Endothelial cell (in vitro differentiated cells): ENCODE measurements at regions not wholly inside any gene's neighbourhood (a gene's known extent, or its start where the extent isn't known, plus 50 kb on each side); places are given as distances from the start of the nearest gene placed in this dataset.

Experiments used
- DNase-seq: peaks from one replicate; pipeline ENCODE4 v3.0.0; 2021; ENCODE audit warnings: low spot score
- H3K27ac Mint-ChIP-seq: one replicate; pipeline ENCODE4 v1.8.0; 2021; ENCODE audit warnings: mixed read lengths, inconsistent platforms; ENCODE audit not compliant: unreplicated experiment
- H3K27me3 Mint-ChIP-seq: one replicate; pipeline ENCODE4 v1.8.0; 2021; ENCODE audit warnings: mild to moderate bottlenecking, moderate library complexity, mixed read lengths, inconsistent platforms; ENCODE audit not compliant: unreplicated experiment
- H3K36me3 Mint-ChIP-seq: one replicate; pipeline ENCODE4 v1.8.0; 2021; ENCODE audit warnings: mild to moderate bottlenecking, low read depth, mixed read lengths, inconsistent platforms; ENCODE audit not compliant: unreplicated experiment
- H3K4me1 Mint-ChIP-seq: one replicate; pipeline ENCODE4 v1.8.0; 2021; ENCODE audit warnings: mild to moderate bottlenecking, mixed read lengths, inconsistent platforms; ENCODE audit not compliant: unreplicated experiment
- H3K4me3 Mint-ChIP-seq: one replicate; pipeline ENCODE4 v1.8.0; 2021; ENCODE audit warnings: mild to moderate bottlenecking, mixed read lengths, inconsistent platforms; ENCODE audit not compliant: unreplicated experiment
- H3K9me3 Mint-ChIP-seq: one replicate; pipeline ENCODE4 v1.8.0; 2021; ENCODE audit warnings: mixed read lengths, inconsistent platforms; ENCODE audit not compliant: unreplicated experiment
- TF ChIP-seq, protein P1 (sequence below): fragments of 200-600 bp; sonication (generic); IDR thresholded peaks from one replicate; pipeline ENCODE4 v1.5.0; 2021; ENCODE audit warnings: antibody characterized with exemption; ENCODE audit not compliant: unreplicated experiment

DNA sequence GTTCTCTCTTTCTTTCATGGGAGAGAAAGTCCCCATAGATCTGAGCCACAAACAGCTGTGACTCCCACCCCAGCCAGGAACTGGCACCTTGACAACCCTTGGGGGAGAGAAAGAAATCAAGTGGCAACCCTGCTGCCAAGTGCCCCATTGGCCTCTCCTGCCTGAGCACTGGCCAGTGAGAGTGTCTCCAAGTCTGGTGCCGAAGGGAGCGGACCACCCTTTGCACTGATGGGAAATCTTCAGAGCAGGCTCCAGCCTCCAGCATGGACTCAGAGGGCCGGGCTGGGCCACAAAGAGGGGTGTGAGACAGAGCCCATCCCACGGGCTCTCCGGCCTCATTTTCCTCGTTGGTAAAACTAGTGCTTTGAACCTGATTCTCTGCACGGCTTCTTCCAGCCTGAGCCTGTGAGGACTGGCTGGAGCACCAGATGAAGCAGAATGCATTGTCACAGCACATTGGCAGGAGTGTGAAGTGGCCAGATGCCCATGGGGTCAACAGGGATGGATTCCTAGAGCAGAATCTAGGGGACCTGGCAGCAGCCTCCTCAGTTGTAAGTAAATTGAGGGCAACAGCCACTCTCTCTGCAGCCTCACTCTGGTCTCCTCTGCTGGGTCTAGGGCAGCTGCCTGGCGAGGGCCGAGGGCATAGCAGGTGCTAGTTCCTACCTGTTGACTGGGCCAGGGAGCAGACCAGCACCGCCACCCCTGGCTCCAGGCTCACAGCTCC, 81.4 kb downstream of the TRIM29 start:
- H3K9me3 Mint-ChIP-seq = no peaks in the 10 kb centered on the region
- TF ChIP-seq, protein P1, sequence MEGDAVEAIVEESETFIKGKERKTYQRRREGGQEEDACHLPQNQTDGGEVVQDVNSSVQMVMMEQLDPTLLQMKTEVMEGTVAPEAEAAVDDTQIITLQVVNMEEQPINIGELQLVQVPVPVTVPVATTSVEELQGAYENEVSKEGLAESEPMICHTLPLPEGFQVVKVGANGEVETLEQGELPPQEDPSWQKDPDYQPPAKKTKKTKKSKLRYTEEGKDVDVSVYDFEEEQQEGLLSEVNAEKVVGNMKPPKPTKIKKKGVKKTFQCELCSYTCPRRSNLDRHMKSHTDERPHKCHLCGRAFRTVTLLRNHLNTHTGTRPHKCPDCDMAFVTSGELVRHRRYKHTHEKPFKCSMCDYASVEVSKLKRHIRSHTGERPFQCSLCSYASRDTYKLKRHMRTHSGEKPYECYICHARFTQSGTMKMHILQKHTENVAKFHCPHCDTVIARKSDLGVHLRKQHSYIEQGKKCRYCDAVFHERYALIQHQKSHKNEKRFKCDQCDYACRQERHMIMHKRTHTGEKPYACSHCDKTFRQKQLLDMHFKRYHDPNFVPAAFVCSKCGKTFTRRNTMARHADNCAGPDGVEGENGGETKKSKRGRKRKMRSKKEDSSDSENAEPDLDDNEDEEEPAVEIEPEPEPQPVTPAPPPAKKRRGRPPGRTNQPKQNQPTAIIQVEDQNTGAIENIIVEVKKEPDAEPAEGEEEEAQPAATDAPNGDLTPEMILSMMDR = no peak
- DNase-seq = no peak
- no peaks in the 10 kb centered on the region for H3K36me3 Mint-ChIP-seq
- H3K4me1 Mint-ChIP-seq = peaks cover 14% of the 10 kb centered on the region
- no peak overlapping the region for H3K27ac Mint-ChIP-seq
- no peak overlapping the region for H3K4me3 Mint-ChIP-seq
- H3K27me3 Mint-ChIP-seq = peaks cover 8% of the 10 kb centered on the region

DNA sequence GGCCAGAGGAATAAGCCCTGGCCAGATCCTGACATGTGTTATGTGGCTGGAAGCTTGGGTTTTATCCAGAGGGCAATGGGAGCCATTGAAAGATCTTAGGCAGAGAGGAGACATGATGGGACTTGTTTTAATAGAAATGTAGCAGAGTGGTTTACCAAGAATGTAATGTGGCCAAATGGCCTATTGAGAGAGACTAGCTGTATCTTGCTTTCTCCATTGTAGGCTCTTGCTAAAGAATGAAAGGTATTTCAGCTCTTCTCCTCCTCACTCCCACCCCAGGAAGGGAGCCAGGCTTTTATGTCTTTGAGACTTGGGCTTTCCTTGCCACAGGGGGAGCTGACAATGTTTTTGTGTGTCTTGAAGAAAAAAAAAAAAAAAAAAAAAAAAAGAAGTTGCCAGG, 82.3 kb downstream of the TRIM29 start:
- Mint-ChIP-seq H3K4me1 (peaks cover 14% of the 10 kb centered on the region), H3K27me3 (peaks cover 8% of the 10 kb centered on the region), H3K36me3 (no peaks in the 10 kb centered on the region), H3K27ac (no peak overlapping the region), H3K9me3 (no peaks in the 10 kb centered on the region), H3K4me3 (no peak overlapping the region)
- TF ChIP-seq, protein P1 = no peak
- DNase-seq = no peak

DNA sequence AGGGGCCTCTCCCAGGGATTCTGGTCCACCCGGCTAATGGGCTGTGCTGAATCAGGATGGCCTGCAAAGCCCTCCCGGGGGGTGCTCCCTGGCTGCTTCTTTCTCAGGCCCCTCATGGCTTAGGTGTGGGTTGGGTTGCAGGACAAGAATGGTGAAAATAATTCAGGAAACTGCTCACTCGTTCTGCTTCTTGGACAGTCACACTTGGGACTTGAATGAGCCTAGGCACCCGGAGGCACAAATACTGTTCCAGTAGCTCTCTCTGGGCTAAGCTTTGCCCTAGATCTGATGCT, 83.2 kb downstream of the TRIM29 start:
- Mint-ChIP-seq H3K4me3 (no peak overlapping the region), H3K27ac (no peak overlapping the region), H3K9me3 (no peaks in the 10 kb centered on the region), H3K27me3 (peaks cover 8% of the 10 kb centered on the region), H3K4me1 (peaks cover 14% of the 10 kb centered on the region), H3K36me3 (no peaks in the 10 kb centered on the region)
- TF ChIP-seq, protein P1 = no peak
- DNase-seq = no peak

DNA sequence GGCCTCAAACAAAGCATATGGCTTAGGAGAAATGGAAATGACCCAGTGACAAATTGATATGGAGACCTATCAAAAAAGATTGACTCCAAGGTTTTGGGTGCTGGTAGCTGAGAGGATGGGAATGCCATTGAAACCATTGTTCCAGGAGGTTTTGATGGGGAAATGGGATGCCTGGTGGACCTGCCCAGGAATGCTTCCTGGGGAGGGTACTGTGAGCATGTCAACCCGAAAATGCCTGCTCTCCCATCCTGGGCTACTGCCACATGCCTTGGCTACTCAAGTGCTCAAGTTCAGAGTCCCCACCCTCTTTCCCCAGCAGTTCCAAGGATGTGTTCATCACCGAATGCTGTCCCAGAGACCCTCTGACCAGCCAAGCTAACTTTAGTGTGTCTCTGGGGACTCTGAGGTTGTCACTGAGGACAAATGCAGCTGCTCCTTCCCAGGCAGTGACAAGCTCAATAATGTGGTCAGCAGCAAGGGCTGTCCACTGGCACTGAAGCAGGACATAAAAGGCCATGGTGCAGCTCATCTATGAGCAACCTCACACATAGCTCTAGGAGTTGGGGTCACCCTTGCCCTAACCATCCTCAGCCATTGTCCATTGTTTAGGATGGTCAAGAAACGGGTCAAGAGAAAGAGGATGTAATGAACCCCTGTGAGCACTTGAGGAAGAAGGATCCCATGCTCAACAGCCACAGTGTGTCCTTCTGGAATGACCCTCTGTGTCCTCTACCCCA, 83.7 kb downstream of the TRIM29 start:
- no peak overlapping the region for H3K4me3 Mint-ChIP-seq
- H3K9me3 Mint-ChIP-seq = no peaks in the 10 kb centered on the region
- DNase-seq = no peak
- peaks cover 8% of the 10 kb centered on the region for H3K27me3 Mint-ChIP-seq
- H3K27ac Mint-ChIP-seq = no peak overlapping the region
- TF ChIP-seq, protein P1 = no peak
- no peaks in the 10 kb centered on the region for H3K36me3 Mint-ChIP-seq
- peaks cover 14% of the 10 kb centered on the region for H3K4me1 Mint-ChIP-seq

DNA sequence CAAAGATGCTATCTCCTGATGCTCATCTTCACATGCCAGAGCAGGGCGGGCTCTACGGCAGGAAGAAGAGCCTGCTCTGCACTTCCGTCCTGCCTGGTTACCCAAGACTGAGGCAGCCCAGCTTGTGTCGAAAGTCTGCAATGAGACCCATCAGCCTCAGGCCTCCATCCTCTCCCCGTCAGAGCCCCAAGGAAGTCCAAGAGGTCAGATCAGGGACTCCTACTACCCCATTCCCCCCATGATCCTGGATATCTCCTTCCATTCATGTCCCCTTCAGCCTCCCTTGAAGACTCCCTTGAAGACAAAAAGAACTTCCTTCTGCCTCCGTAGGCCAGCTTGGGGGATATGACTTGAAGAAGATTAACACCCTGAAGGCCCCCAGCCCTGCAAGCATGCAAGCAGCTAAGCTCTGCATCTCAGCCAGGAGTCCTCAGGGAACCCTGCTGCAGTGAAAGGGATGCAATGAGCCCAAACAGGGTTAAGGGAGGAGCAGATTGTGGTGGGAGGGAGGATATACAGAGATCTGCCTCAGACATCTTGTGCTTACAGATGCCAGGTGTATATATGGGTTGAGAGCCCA, 85.6 kb downstream of the TRIM29 start:
- no peak overlapping the region for H3K4me3 Mint-ChIP-seq
- no peak overlapping the region for H3K27ac Mint-ChIP-seq
- H3K9me3 Mint-ChIP-seq = no peaks in the 10 kb centered on the region
- H3K4me1 Mint-ChIP-seq = peaks cover 8% of the 10 kb centered on the region
- peaks cover 5% of the 10 kb centered on the region for H3K27me3 Mint-ChIP-seq
- TF ChIP-seq, protein P1 = no peak
- no peaks in the 10 kb centered on the region for H3K36me3 Mint-ChIP-seq
- DNase-seq = no peak
